ENCODE measurements at regions not wholly inside any gene's neighbourhood (a gene's known extent, or its start where the extent isn't known, plus 50 kb on each side); places are given as distances from the start of the nearest gene placed in this dataset.

GRCh38 chr4:78666830-78667258 lies 109.3 kb upstream of the BMP2K start:
- TF ChIP-seq CTCF (IDR thresholded peaks at IDR 0.05) (no peak), POLR2A (IDR thresholded peaks at IDR 0.05) (no peak)
